ENCODE measurements at regions not wholly inside any gene's neighbourhood (a gene's known extent, or its start where the extent isn't known, plus 50 kb on each side); places are given as distances from the start of the nearest gene placed in this dataset.

DNA sequence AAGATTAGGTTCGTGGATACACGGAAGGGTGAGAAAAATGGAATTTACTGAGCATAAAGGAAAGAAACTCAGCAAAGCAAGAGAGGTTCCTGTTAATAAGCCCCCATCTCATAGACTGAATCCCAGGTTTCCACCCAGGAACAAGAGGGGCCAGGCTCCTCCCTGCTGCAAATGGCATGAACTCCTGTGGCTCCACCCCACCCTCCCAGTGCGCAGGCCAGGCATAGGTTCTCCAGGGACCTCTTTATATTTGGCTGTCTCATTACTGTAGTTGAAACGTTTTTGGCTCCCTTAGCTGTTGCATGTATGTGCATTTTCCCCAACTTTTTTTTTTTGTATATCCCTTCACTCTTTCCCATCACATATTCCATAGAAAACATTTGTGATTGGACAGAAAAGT, 217.8 kb upstream of the NRP1 start:
- Mint-ChIP-seq H3K36me3 (ENCODE audit: low read depth) (no peaks in the 10 kb centered on the region), H3K4me1 (peaks cover 3% of the 10 kb centered on the region), H3K27me3 (peaks cover 50% of the 10 kb centered on the region), H3K27ac (no peak overlapping the region), H3K4me3 (no peak overlapping the region)
- ATAC-seq (no peak), DNase-seq (no peak)
- H3K9me3 ChIP-seq (ENCODE audit: control insufficient read depth, low read length, poor library complexity, severe bottlenecking) = no peaks in the 10 kb centered on the region

DNA sequence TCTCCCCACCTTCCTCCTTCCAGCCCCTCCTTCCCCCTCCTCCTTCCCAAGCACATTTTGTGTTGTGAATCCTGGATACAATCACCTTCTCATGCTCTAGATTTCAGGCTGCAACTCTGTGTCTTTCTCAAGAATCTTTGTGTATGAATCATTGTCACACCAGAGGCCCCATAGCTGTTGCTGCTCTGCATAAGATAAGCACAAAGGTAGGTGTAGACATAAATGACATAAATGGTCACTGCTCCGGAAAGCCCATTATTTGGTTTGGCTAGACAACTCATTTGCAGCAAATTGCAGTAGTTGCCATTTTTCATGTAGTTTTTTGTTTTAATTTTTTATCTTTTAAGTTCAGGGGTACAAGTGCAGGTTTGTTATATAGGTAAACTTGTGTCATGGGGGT, 216.3 kb upstream of the NRP1 start:
- ATAC-seq = no peak
- H3K4me1 Mint-ChIP-seq = peaks cover 2% of the 10 kb centered on the region
- no peak overlapping the region for H3K27ac Mint-ChIP-seq
- no peak overlapping the region for H3K4me3 Mint-ChIP-seq
- H3K36me3 Mint-ChIP-seq (ENCODE audit: low read depth) = no peaks in the 10 kb centered on the region
- no peak for DNase-seq
- peaks cover 45% of the 10 kb centered on the region for H3K27me3 Mint-ChIP-seq
- H3K9me3 ChIP-seq (ENCODE audit: control insufficient read depth, low read length, poor library complexity, severe bottlenecking) = no peaks in the 10 kb centered on the region

DNA sequence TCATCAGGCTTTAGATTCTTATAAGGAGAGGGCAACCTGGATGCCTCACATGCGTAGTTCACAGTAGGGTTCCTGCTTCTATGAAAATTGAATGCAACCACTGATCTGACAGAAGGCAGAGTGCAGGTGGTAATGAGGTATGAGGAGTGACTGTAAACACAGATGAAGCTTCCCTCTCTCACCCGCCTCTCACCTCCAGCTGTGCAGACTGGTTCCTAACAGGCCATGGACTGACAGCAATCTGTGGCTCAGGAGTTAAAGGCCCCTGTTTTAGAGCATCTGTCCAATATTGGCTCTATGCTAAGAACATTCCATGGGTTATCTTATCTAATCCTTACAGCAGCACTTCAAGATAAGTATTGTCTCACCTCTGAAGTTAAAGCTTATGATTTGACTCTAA, 213.5 kb upstream of the NRP1 start:
- DNase-seq (no peak), ATAC-seq (no peak)
- Mint-ChIP-seq H3K27me3 (peaks cover 31% of the 10 kb centered on the region), H3K36me3 (ENCODE audit: low read depth) (no peaks in the 10 kb centered on the region), H3K4me1 (peaks cover 2% of the 10 kb centered on the region), H3K4me3 (no peak overlapping the region), H3K27ac (no peak overlapping the region)
- no peaks in the 10 kb centered on the region for H3K9me3 ChIP-seq (ENCODE audit: control insufficient read depth, low read length, poor library complexity, severe bottlenecking)

DNA sequence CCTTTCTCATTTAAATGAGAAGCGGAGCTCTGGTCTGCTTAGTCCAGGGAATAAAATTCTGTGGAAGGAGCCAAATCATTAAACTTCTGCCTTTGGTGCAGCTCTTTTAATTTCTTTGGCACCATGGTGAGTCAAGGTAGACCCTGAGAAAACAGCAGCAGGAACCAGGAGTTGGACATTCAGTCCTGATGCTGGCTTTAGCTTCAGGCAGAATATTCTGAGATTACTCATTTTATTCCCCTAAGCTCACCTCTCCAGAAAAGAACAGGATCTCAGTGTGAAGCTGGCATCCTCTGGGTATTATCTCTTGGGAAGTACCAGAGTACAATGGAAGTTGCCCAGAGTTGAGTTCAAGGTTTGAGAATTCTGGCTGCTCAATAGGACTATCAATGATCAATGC, 211.6 kb upstream of the NRP1 start:
- DNase-seq = no peak
- Mint-ChIP-seq H3K27ac (no peak overlapping the region), H3K27me3 (peaks cover 32% of the 10 kb centered on the region), H3K36me3 (ENCODE audit: low read depth) (no peaks in the 10 kb centered on the region), H3K4me3 (no peak overlapping the region), H3K4me1 (peaks cover 2% of the 10 kb centered on the region)
- no peaks in the 10 kb centered on the region for H3K9me3 ChIP-seq (ENCODE audit: control insufficient read depth, low read length, poor library complexity, severe bottlenecking)
- ATAC-seq = no peak

DNA sequence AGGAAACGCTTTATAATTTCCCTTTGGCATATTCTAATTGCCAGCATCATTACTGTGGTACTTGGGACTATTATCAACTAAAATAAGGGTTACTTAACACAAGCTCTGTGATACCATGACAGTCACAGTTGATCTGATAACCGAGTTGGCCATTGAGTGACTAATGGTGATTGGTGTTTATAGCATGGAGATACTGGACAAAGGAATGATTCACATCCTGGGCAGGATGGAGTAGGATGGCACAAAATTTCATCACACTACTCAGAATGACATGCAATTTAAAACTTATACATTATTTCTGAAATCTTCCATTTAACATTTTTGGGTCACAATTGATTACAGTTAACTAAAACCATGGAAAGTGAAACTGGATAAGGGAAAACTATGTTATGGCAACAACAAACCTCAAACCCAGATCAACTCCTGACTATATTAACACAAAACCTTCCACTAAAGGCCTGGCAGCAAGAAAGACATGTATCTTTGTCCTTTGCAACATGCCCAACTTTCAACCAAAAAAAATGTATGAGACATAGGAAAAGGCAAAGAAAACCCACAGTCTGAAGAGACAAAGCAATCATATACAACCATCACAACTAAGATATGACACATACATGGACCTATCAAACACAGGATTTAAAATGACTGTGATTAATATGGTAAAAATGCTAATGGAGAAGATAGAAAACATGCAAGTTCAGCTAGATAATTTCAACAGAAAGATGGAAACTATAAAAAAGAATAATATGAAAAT, 208.5 kb upstream of the NRP1 start:
- peaks cover 25% of the 10 kb centered on the region for H3K27me3 Mint-ChIP-seq
- peaks cover 2% of the 10 kb centered on the region for H3K4me1 Mint-ChIP-seq
- H3K4me3 Mint-ChIP-seq = no peak overlapping the region
- H3K9me3 ChIP-seq (ENCODE audit: control insufficient read depth, low read length, poor library complexity, severe bottlenecking) = no peaks in the 10 kb centered on the region
- H3K27ac Mint-ChIP-seq = no peak overlapping the region
- H3K36me3 Mint-ChIP-seq (ENCODE audit: low read depth) = no peaks in the 10 kb centered on the region
- no peak for ATAC-seq
- DNase-seq = no peak

DNA sequence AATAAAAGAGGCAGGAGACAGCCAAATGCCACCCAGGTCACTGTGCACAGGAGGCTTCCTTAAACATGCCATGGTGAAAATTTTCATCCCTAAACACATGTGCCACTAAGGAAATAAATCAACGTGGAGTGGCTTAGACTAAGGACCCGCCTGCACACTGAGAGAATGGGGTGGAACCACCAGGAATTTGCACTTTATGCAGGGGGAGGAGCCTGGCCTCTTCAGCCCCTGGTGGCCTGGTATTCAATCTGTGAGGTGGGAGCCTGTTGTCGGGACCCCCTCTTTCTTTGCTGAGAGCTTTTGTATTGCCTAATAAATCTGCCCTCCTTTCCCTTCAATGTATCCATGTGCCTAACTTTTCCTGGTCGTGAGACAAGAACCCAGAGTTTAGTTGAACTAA, 204.6 kb upstream of the NRP1 start:
- DNase-seq (no peak), ATAC-seq (no peak)
- no peak overlapping the region for H3K27ac Mint-ChIP-seq
- H3K4me1 Mint-ChIP-seq = no peaks in the 10 kb centered on the region
- H3K9me3 ChIP-seq (ENCODE audit: control insufficient read depth, low read length, poor library complexity, severe bottlenecking) = no peaks in the 10 kb centered on the region
- no peak overlapping the region for H3K4me3 Mint-ChIP-seq
- H3K27me3 Mint-ChIP-seq = peaks cover 50% of the 10 kb centered on the region
- no peaks in the 10 kb centered on the region for H3K36me3 Mint-ChIP-seq (ENCODE audit: low read depth)

DNA sequence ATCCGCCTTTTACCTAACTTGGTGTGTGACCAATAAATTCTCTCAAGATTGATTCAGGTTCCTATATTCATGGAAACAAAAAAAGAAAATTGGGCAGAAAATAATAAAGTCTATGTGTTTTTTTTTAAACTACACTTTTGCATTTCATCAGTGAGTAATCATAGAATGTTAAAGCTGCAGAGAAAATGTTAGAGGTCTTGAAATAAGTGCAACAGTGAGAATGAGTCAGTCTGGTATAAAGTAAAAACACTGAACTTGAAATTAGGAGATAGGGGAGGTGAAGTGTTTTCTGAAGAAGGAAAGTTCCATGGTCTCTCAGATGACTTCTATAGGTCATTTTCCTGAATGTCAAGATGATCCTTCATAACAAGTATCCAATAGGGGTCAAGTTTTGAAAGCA, 202.6 kb upstream of the NRP1 start:
- Mint-ChIP-seq H3K4me1 (no peaks in the 10 kb centered on the region), H3K27ac (no peak overlapping the region), H3K4me3 (no peak overlapping the region), H3K36me3 (ENCODE audit: low read depth) (no peaks in the 10 kb centered on the region), H3K27me3 (peaks cover 62% of the 10 kb centered on the region)
- H3K9me3 ChIP-seq (ENCODE audit: control insufficient read depth, low read length, poor library complexity, severe bottlenecking) = no peaks in the 10 kb centered on the region
- DNase-seq (no peak), ATAC-seq (no peak)

DNA sequence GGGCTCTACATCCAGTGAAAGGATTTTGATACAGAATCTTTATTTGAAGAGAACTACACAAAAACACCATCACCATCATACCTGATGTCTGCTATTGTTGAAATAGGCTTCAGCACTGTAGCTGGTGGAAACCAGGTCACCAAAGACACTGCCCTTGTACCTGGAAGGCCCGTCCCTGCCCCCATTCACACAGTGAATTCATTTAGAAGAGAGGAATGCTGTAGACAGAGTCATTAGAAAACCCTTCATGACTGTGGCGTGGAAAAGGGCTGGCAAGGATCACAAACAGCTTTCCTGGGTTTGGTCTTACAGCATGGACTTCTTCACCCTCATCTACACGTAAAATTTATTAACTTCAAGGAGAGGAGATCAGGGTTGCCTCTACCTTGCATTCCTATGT, 202.0 kb upstream of the NRP1 start:
- no peak for ATAC-seq
- DNase-seq = no peak
- Mint-ChIP-seq H3K4me1 (no peaks in the 10 kb centered on the region), H3K36me3 (ENCODE audit: low read depth) (no peaks in the 10 kb centered on the region), H3K27me3 (peaks cover 62% of the 10 kb centered on the region), H3K4me3 (no peak overlapping the region), H3K27ac (no peak overlapping the region)
- no peaks in the 10 kb centered on the region for H3K9me3 ChIP-seq (ENCODE audit: control insufficient read depth, low read length, poor library complexity, severe bottlenecking)

DNA sequence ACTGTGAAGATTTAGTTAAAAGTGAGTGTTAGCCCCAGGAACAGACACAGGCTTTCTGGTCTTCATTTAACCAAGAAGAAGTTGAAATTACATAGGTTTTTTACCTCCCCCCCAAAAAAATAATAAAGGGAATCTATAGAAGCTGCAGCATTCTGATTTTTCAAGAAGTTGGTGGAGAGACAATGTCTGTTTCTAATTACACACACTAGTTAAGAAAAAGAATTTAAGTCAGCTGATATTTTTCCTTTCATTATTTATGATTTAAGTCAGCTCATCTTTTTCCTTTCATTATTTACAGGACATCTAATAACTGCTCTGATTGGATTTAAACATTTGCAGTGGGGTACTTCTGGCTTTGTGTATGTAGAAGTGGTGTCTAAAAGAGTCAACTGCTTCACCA, 201.4 kb upstream of the NRP1 start:
- no peaks in the 10 kb centered on the region for H3K9me3 ChIP-seq (ENCODE audit: control insufficient read depth, low read length, poor library complexity, severe bottlenecking)
- Mint-ChIP-seq H3K36me3 (ENCODE audit: low read depth) (no peaks in the 10 kb centered on the region), H3K27me3 (peaks cover 64% of the 10 kb centered on the region), H3K4me3 (no peak overlapping the region), H3K27ac (no peak overlapping the region), H3K4me1 (no peaks in the 10 kb centered on the region)
- no peak for DNase-seq
- ATAC-seq = no peak

DNA sequence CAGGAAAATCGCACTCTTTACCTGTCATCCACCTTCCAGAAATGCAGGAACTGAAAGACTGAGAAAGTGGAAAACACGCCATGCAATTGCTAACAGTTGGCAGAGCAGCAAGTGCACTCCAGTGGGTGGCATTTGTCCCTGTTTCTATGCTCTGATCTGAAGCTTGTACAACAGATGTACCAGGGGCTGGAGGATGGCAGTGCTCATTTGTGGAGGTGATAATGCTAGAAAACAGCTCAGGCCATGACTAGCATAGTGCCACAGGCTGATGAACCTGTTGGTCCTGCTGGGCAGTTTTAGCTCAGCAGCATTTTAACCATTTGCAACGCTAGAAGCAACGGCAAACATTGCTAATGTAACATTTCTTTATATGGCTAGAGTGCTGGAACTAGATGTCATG, 199.9 kb upstream of the NRP1 start:
- H3K36me3 Mint-ChIP-seq (ENCODE audit: low read depth) = no peaks in the 10 kb centered on the region
- no peaks in the 10 kb centered on the region for H3K4me1 Mint-ChIP-seq
- H3K27me3 Mint-ChIP-seq = peaks cover 62% of the 10 kb centered on the region
- ATAC-seq = no peak
- no peaks in the 10 kb centered on the region for H3K9me3 ChIP-seq (ENCODE audit: control insufficient read depth, low read length, poor library complexity, severe bottlenecking)
- H3K4me3 Mint-ChIP-seq = no peak overlapping the region
- no peak overlapping the region for H3K27ac Mint-ChIP-seq
- no peak for DNase-seq

DNA sequence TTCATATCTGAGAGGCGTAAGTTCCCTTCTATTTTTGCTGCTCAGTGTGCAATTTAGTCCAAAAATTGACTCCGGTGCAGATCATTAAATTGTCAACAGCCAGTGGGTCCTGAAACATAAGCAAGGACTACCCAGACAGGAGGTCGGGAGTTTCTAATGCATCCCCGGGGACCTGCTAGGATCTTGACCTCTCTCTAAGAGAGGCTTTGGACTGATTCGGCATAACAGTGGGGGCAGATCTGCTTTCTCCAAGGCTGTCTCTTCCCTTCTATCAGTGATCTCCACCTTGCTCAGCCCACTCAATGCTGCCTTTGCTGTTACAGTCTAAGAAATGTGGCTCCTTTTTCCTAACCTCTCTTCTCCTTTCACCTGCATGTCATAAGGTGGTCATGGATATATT, 199.1 kb upstream of the NRP1 start:
- no peak overlapping the region for H3K27ac Mint-ChIP-seq
- H3K9me3 ChIP-seq (ENCODE audit: control insufficient read depth, low read length, poor library complexity, severe bottlenecking) = no peaks in the 10 kb centered on the region
- no peaks in the 10 kb centered on the region for H3K4me1 Mint-ChIP-seq
- no peaks in the 10 kb centered on the region for H3K36me3 Mint-ChIP-seq (ENCODE audit: low read depth)
- DNase-seq = no peak
- H3K27me3 Mint-ChIP-seq = peaks cover 55% of the 10 kb centered on the region
- ATAC-seq = no peak
- H3K4me3 Mint-ChIP-seq = no peak overlapping the region

DNA sequence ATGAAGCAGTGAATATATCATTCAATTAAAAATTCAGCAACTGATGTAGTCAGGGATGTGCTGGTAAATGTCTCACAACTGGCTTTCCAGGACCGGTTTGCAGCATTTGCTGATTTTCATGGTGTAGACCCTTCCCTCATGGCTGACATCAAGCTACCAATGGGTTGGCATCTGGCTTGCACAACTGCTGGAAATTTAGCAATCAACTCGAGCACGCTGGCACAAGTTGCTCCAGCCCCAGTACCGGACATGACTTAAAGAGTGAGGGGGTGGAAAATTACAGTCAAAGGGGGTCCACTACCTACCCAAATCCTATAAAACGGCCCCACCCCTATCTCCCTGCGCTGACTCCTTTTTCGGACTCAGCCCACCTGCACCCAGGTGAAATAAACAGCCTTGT, 198.4 kb upstream of the NRP1 start:
- no peaks in the 10 kb centered on the region for H3K4me1 Mint-ChIP-seq
- no peak overlapping the region for H3K27ac Mint-ChIP-seq
- DNase-seq (no peak), ATAC-seq (no peak)
- no peaks in the 10 kb centered on the region for H3K36me3 Mint-ChIP-seq (ENCODE audit: low read depth)
- peaks cover 48% of the 10 kb centered on the region for H3K27me3 Mint-ChIP-seq
- H3K4me3 Mint-ChIP-seq = no peak overlapping the region
- H3K9me3 ChIP-seq (ENCODE audit: control insufficient read depth, low read length, poor library complexity, severe bottlenecking) = no peaks in the 10 kb centered on the region

DNA sequence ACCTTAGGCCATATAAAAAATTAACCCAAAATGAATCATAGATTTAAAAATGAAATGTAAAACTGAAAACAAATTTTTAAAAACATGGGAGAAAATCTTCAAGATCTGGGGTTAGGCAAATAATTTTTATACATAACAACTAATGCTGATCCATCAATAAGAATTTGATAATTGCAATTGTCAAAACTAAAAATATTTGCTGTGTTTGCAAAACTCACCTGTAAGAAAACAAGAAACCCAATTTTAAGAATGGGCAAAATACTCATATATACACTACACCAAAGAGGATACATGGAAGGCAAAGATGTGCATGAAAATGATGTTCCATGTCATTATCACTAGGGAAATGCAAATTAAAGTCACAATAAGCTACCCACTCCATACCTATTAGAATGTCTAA, 194.8 kb upstream of the NRP1 start:
- H3K27ac Mint-ChIP-seq = no peak overlapping the region
- H3K4me1 Mint-ChIP-seq = no peaks in the 10 kb centered on the region
- no peak overlapping the region for H3K4me3 Mint-ChIP-seq
- H3K9me3 ChIP-seq (ENCODE audit: control insufficient read depth, low read length, poor library complexity, severe bottlenecking) = no peaks in the 10 kb centered on the region
- DNase-seq (no peak), ATAC-seq (no peak)
- no peaks in the 10 kb centered on the region for H3K36me3 Mint-ChIP-seq (ENCODE audit: low read depth)
- peaks cover 27% of the 10 kb centered on the region for H3K27me3 Mint-ChIP-seq

DNA sequence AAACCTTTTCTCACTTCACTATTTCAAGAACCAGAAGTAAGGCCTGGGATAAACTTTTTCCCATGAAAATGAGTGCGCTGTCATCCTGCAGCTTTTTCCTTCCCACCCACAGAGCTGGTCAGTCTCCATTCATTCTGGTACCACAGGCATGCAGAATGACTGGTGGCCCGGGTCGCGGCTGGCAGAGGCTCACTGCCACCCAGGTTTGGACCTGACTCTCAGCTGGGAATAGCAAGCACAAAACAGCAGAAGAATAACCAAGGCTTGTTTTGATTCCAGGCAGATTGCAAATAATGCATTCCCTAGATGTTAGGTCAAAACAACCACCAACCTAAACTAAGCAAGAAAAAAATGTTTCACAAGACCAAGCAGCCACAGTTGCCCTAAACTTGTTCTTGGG, 190.5 kb upstream of the NRP1 start:
- no peak overlapping the region for H3K27ac Mint-ChIP-seq
- ATAC-seq (no peak), DNase-seq (no peak)
- no peaks in the 10 kb centered on the region for H3K9me3 ChIP-seq (ENCODE audit: control insufficient read depth, low read length, poor library complexity, severe bottlenecking)
- H3K27me3 Mint-ChIP-seq = peaks cover 40% of the 10 kb centered on the region
- peaks cover 4% of the 10 kb centered on the region for H3K36me3 Mint-ChIP-seq (ENCODE audit: low read depth)
- no peak overlapping the region for H3K4me3 Mint-ChIP-seq
- H3K4me1 Mint-ChIP-seq = no peaks in the 10 kb centered on the region
